H9 (cell line): ENCODE measurements at regions not wholly inside any gene's neighbourhood (a gene's known extent, or its start where the extent isn't known, plus 50 kb on each side); places are given as distances from the start of the nearest gene placed in this dataset.

Experiments
- DNase-seq: peaks from one replicate; pipeline ENCODE4 v3.0.0-alpha.2; 2017
- H2AFZ ChIP-seq: one replicate; pipeline ENCODE4 v1.6.1; 2013; ENCODE audit warnings: mild to moderate bottlenecking, low read length, control low read depth, moderate library complexity
- H2AK5ac ChIP-seq: 2 replicates; pipeline ENCODE4 v1.6.1; 2013; ENCODE audit warnings: low read length, control low read depth, mixed read lengths; ENCODE audit not compliant: insufficient read length
- H2BK120ac ChIP-seq: one replicate; pipeline ENCODE4 v1.6.1; 2013; ENCODE audit warnings: low read depth, mild to moderate bottlenecking, low read length, control low read depth, inconsistent platforms; ENCODE audit not compliant: poor library complexity, severe bottlenecking
- H2BK12ac ChIP-seq: 2 replicates; pipeline ENCODE4 v1.6.1; 2013; ENCODE audit warnings: low read length, control low read depth, mixed read lengths, low read depth; ENCODE audit not compliant: insufficient read length
- H2BK15ac ChIP-seq: 2 replicates; pipeline ENCODE4 v1.6.1; 2013; ENCODE audit warnings: low read depth, low read length, control low read depth
- H2BK20ac ChIP-seq: one replicate; pipeline ENCODE4 v1.6.1; 2013; ENCODE audit warnings: low read depth, mild to moderate bottlenecking, low read length, control low read depth, inconsistent platforms; ENCODE audit not compliant: poor library complexity, severe bottlenecking
- H2BK5ac ChIP-seq: 2 replicates; pipeline ENCODE4 v1.6.1; 2013; ENCODE audit warnings: low read length, control low read depth, mixed read lengths; ENCODE audit not compliant: insufficient read length
- H3K14ac ChIP-seq: 2 replicates; pipeline ENCODE4 v1.6.1; 2013; ENCODE audit warnings: low read length, control low read depth; ENCODE audit not compliant: insufficient read depth
- H3K18ac ChIP-seq: 2 replicates; pipeline ENCODE4 v1.6.1; 2013; ENCODE audit warnings: low read depth, mild to moderate bottlenecking, mixed read lengths, low read length, control low read depth; ENCODE audit not compliant: insufficient read length
- H3K23ac ChIP-seq: 2 replicates; pipeline ENCODE4 v1.6.1; 2013; ENCODE audit warnings: low read length, control low read depth, mixed read lengths, low read depth; ENCODE audit not compliant: insufficient read length
- H3K23me2 ChIP-seq: 2 replicates; pipeline ENCODE4 v1.6.1; 2013; ENCODE audit warnings: low read depth, mild to moderate bottlenecking, mixed read lengths, low read length, control low read depth; ENCODE audit not compliant: insufficient read length, poor library complexity, severe bottlenecking
- H3K27ac ChIP-seq: 2 replicates; pipeline ENCODE4 v1.5.1; 2013; ENCODE audit warnings: low read length, control low read depth, mixed read lengths, low read depth; ENCODE audit not compliant: insufficient read length
- H3K27me3 ChIP-seq: 2 replicates; pipeline ENCODE4 v1.6.1; 2013; ENCODE audit warnings: low read length, control low read depth, inconsistent platforms; ENCODE audit not compliant: insufficient read depth
- H3K4ac ChIP-seq: 2 replicates; pipeline ENCODE4 v1.6.1; 2013; ENCODE audit warnings: low read depth, mild to moderate bottlenecking, control low read depth, inconsistent platforms, low read length, moderate library complexity
- H3K4me1 ChIP-seq: 2 replicates; pipeline ENCODE4 v1.6.1; 2013; ENCODE audit warnings: low read length, control low read depth, inconsistent platforms; ENCODE audit not compliant: insufficient read depth
- H3K4me2 ChIP-seq: 2 replicates; pipeline ENCODE4 v1.6.1; 2013; ENCODE audit warnings: low read length, control low read depth, mixed read lengths; ENCODE audit not compliant: insufficient read length, insufficient read depth
- H3K56ac ChIP-seq: 2 replicates; pipeline ENCODE4 v1.6.1; 2013; ENCODE audit warnings: low read depth, mild to moderate bottlenecking, mixed read lengths, low read length, control low read depth; ENCODE audit not compliant: insufficient read length
- H3K79me1 ChIP-seq: 2 replicates; pipeline ENCODE4 v1.6.1; 2013; ENCODE audit warnings: low read depth, mild to moderate bottlenecking, moderate library complexity, low read length, control low read depth, inconsistent platforms; ENCODE audit not compliant: insufficient read depth, poor library complexity, severe bottlenecking
- H3K79me2 ChIP-seq: 2 replicates; pipeline ENCODE4 v1.6.1; 2013; ENCODE audit warnings: low read length, control low read depth, inconsistent platforms; ENCODE audit not compliant: insufficient read depth
- H3K9ac ChIP-seq: 2 replicates; pipeline ENCODE4 v1.6.1; 2013; ENCODE audit warnings: low read length, control low read depth, mixed read lengths; ENCODE audit not compliant: insufficient read length; ENCODE audit errors: extremely low read depth
- H3K9me3 ChIP-seq: one replicate; pipeline ENCODE4 v1.6.1; 2013; ENCODE audit warnings: low read depth, low read length, inconsistent platforms; ENCODE audit not compliant: control insufficient read depth
- H3T11ph ChIP-seq: one replicate; pipeline ENCODE4 v1.6.1; 2013; ENCODE audit warnings: mild to moderate bottlenecking, low read length, control low read depth, inconsistent platforms
- H4K20me1 ChIP-seq: one replicate; pipeline ENCODE4 v1.6.1; 2013; ENCODE audit not compliant: control insufficient read depth, insufficient read length, insufficient read depth
- H4K5ac ChIP-seq: 2 replicates; pipeline ENCODE4 v1.6.1; 2013; ENCODE audit warnings: low read depth, mild to moderate bottlenecking, mixed read lengths, low read length, control low read depth; ENCODE audit not compliant: insufficient read length
- H4K8ac ChIP-seq: replicated peaks from 2 replicates; pipeline ENCODE4 v1.6.1; 2013; ENCODE audit warnings: low read length, control low read depth, mixed read lengths, low read depth; ENCODE audit not compliant: insufficient read length
- H4K91ac ChIP-seq: 2 replicates; pipeline ENCODE4 v1.6.1; 2013; ENCODE audit warnings: low read depth, mild to moderate bottlenecking, moderate library complexity, mixed read lengths, low read length, control low read depth; ENCODE audit not compliant: insufficient read length
- H3K27ac Mint-ChIP-seq, 3 experiments: 2 replicates in 2 of 3; 3 replicates in 1 of 3; pipeline ENCODE4 v1.8.0; 2020 to 2021; ENCODE audit warnings: mixed read lengths in 3 of 3, mild to moderate bottlenecking in 1 of 3, moderate library complexity in 1 of 3
- H3K27me3 Mint-ChIP-seq: 2 replicates; pipeline ENCODE4 v1.8.0; 2021; ENCODE audit warnings: low read depth, mild to moderate bottlenecking, moderate library complexity, mixed read lengths
- H3K36me3 Mint-ChIP-seq, 3 experiments: 2 replicates in 2 of 3; 3 replicates in 1 of 3; pipeline ENCODE4 v1.8.0; 2020 to 2021; ENCODE audit warnings: low read depth in 3 of 3, mixed read lengths in 3 of 3; ENCODE audit not compliant: insufficient read depth in 1 of 3
- H3K4me1 Mint-ChIP-seq, 2 experiments: 2 replicates each; pipeline ENCODE4 v1.8.0; 2020; ENCODE audit warnings: mixed read lengths in 2 of 2
- H3K4me3 Mint-ChIP-seq, 2 experiments: 2 replicates in 1 of 2; 3 replicates in 1 of 2; pipeline ENCODE4 v1.8.0; 2020 to 2021; ENCODE audit warnings: mild to moderate bottlenecking in 2 of 2, mixed read lengths in 2 of 2, moderate library complexity in 1 of 2
- H3K9me3 Mint-ChIP-seq, 2 experiments: 2 replicates in 1 of 2; 3 replicates in 1 of 2; pipeline ENCODE4 v1.8.0; 2020; ENCODE audit warnings: mild to moderate bottlenecking in 2 of 2, mixed read lengths in 2 of 2, moderate library complexity in 1 of 2
- CTCF ChIP-seq: fragments of 200-600 bp; sonication (generic); conservative IDR thresholded peaks from 3 replicates; pipeline ENCODE4 v1.8.0; 2021; ENCODE audit warnings: antibody characterized with exemption, mild to moderate bottlenecking
- WGBS: extraction: QIAGEN DNeasy Blood & Tissue Kit; methylation state at CpG from one replicate; pipeline ENCODE4 v1.1.7; 2013; ENCODE audit warnings: missing lambda C conversion rate, low lambda C conversion rate, mixed read lengths; ENCODE audit not compliant: insufficient read length; ENCODE audit errors: extremely low coverage; 5-methylcytosine and 5-hydroxymethylcytosine counted together

- Histone ChIP-seq H3K14ac (no peak overlapping the region), H3K18ac (no peak overlapping the region), H2BK15ac (no peak overlapping the region), H3K4me2 (no peak overlapping the region), H2BK12ac (no peak overlapping the region), H3T11ph (no peak overlapping the region), H2BK5ac (no peak overlapping the region), H4K20me1 (no peaks in the 10 kb centered on the region), H4K5ac (no peak overlapping the region), H2AFZ (no peak overlapping the region), H2BK20ac (no peak overlapping the region), H3K79me2 (no peaks in the 10 kb centered on the region; the same call in 1 of the 2 replicates), H3K27me3 (no peaks in the 10 kb centered on the region), H3K9me3 (no peaks in the 10 kb centered on the region), H2BK120ac (no peak overlapping the region), H4K8ac (no peak overlapping the region), H3K4me1 (no peaks in the 10 kb centered on the region), H3K23ac (no peak overlapping the region), H4K91ac (no peak overlapping the region), H2AK5ac (no peak overlapping the region), H3K79me1 (no peaks in the 10 kb centered on the region), H3K27ac (no peak overlapping the region), H3K23me2 (no peaks in the 10 kb centered on the region), H3K4ac (no peak overlapping the region), H3K56ac (no peak overlapping the region), H3K9ac (no peak overlapping the region)
- Mint-ChIP-seq H3K36me3 (peaks cover 0 to 4% (median 0%) of the 10 kb centered on the region in 3 experiments; a peak in 2 of 7 replicates), H3K4me3 (no peak overlapping the region), H3K27ac (no peak overlapping the region), H3K27me3 (no peaks in the 10 kb centered on the region; the same call in 1 of the 2 replicates), H3K4me1 (peaks cover 0 to 2% of the 10 kb centered on the region in 2 experiments; a peak in 1 of 4 replicates), H3K9me3 (no peaks in the 10 kb centered on the region)
- TF ChIP-seq CTCF, result no peak
- DNase-seq, result no peak
- WGBS, result no CpG with 5 or more reads among the region's 5 CpGs
Observed at GRCh38 chr18:46352520-46353250, 248.5 kb downstream of the HAUS1 start.
